Endothelial cell of umbilical vein (primary cell): ENCODE measurements at regions not wholly inside any gene's neighbourhood (a gene's known extent, or its start where the extent isn't known, plus 50 kb on each side); places are given as distances from the start of the nearest gene placed in this dataset.

ENCODE experiments used
- BruUV-seq: library from RNA; stranded (reverse); fragments of 400-500 nt; replicated peaks from 2 replicates; lab custom pipeline; 2021; lab: Mats Ljungman, UMichigan
- CTCF ChIA-PET: fragments of 300-600, 350-600 bp; sonication (Branson Sonifier 250); formaldehyde crosslinking; loops from one replicate; lab custom pipeline; 2021; ENCODE audit warnings: antibody characterized with exemption, inconsistent platforms; lab: Charles Lee
- POLR2A ChIA-PET: fragments of 300-600, 350-600 bp; sonication (Branson Sonifier 250); formaldehyde crosslinking; loops from one replicate; lab custom pipeline; 2021; ENCODE audit warnings: antibody characterized with exemption, inconsistent platforms; lab: Charles Lee
- DNase-seq: peaks from one replicate; pipeline ENCODE4 v3.0.0-alpha.2; 2011; ENCODE audit warnings: low read depth, low spot score
- FAIRE-seq: peaks from 2 replicates; lab custom pipeline; 2011; peaks lifted over from hg19 to GRCh38; lab: Jason Lieb, UNC
- H2AFZ ChIP-seq: 2 replicates; pipeline ENCODE4 v1.6.0; 2012; ENCODE audit warnings: low read depth, low read length, control low read depth, inconsistent platforms
- H3K27ac ChIP-seq: 2 replicates; pipeline ENCODE4 v1.5.1; 2011; ENCODE audit warnings: low read depth, mild to moderate bottlenecking, control low read depth, low read length, moderate library complexity; ENCODE audit not compliant: insufficient read depth
- H3K27me3 ChIP-seq, 2 experiments: 2 replicates each; pipeline versions ENCODE4 v1.6.0 to v1.6.1; 2011; ENCODE audit warnings: low read length in 2 of 2, mixed read lengths in 1 of 2; ENCODE audit not compliant: control insufficient read depth in 2 of 2, insufficient read depth in 2 of 2
- H3K36me3 ChIP-seq, 2 experiments: 2 replicates in 1 of 2; 3 replicates in 1 of 2; pipeline ENCODE4 v1.5.1; 2011; ENCODE audit warnings: low read length in 2 of 2, mild to moderate bottlenecking in 1 of 2, moderate library complexity in 1 of 2; ENCODE audit not compliant: control insufficient read depth in 2 of 2, insufficient read depth in 2 of 2; ENCODE audit errors: extremely low read depth in 1 of 2
- H3K4me1 ChIP-seq: 3 replicates; pipeline ENCODE4 v1.5.1; 2011; ENCODE audit warnings: mild to moderate bottlenecking, low read length; ENCODE audit not compliant: control insufficient read depth, insufficient read depth; ENCODE audit errors: extremely low read depth
- H3K4me2 ChIP-seq: 2 replicates; pipeline ENCODE4 v1.6.1; 2011; ENCODE audit warnings: low read length, control low read depth, mixed read lengths; ENCODE audit not compliant: insufficient read depth
- H3K4me3 ChIP-seq, 3 experiments: fragments of 200-600 bp in 1 of 3; sonication (generic), shearing (Covaris generic) in 1 of 3; replicated peaks in 1 of 3; 2 replicates each; pipeline ENCODE4 v1.5.1; 2011 to 2016; ENCODE audit warnings: control low read depth in 3 of 3, low read length in 3 of 3, mild to moderate bottlenecking in 2 of 3, inconsistent platforms in 1 of 3, low read depth in 1 of 3, moderate library complexity in 1 of 3; ENCODE audit not compliant: insufficient read depth in 1 of 3
- H3K79me2 ChIP-seq: 2 replicates; pipeline ENCODE4 v1.6.0; 2012; ENCODE audit warnings: low read length, inconsistent platforms; ENCODE audit not compliant: control insufficient read depth, insufficient read depth
- H3K9ac ChIP-seq: replicated peaks from 2 replicates; pipeline ENCODE3; 2011; ENCODE audit warnings: low read length, control low read depth; ENCODE audit not compliant: insufficient read depth; ENCODE audit errors: extremely low read depth
- H3K9me1 ChIP-seq: replicated peaks from 3 replicates; pipeline ENCODE4 v1.6.0; 2011; ENCODE audit warnings: mild to moderate bottlenecking, low read length; ENCODE audit not compliant: control insufficient read depth, insufficient read depth; ENCODE audit errors: extremely low read depth
- H3K9me3 ChIP-seq: replicated peaks from 2 replicates; pipeline ENCODE4 v1.5.1; 2012; ENCODE audit warnings: low read length, inconsistent platforms; ENCODE audit not compliant: control insufficient read depth, insufficient read depth
- H4K20me1 ChIP-seq: replicated peaks from 2 replicates; pipeline ENCODE3; 2011; ENCODE audit warnings: mild to moderate bottlenecking, low read length; ENCODE audit not compliant: control insufficient read depth, insufficient read depth; ENCODE audit errors: extremely low read depth
- EZH2 ChIP-seq: IDR thresholded peaks from 2 replicates; pipeline ENCODE4 v1.6.1; 2012; ENCODE audit warnings: borderline replicate concordance, low read depth, mild to moderate bottlenecking, moderate library complexity, low read length, inconsistent platforms; ENCODE audit not compliant: severe bottlenecking
- FOS ChIP-seq: IDR thresholded peaks from 2 replicates; pipeline ENCODE4 v1.6.1; 2011; ENCODE audit warnings: mild to moderate bottlenecking, low read length, moderate library complexity, borderline replicate concordance; ENCODE audit not compliant: insufficient read depth
- GATA2 ChIP-seq: IDR thresholded peaks from 2 replicates; pipeline ENCODE4 v1.7.0; 2011; ENCODE audit warnings: low read depth, mild to moderate bottlenecking, moderate library complexity, mixed read lengths, low read length; ENCODE audit not compliant: insufficient read length, insufficient read depth
- JUN ChIP-seq: IDR thresholded peaks from 2 replicates; pipeline ENCODE4 v1.6.1; 2011; ENCODE audit warnings: borderline replicate concordance, low read depth; ENCODE audit not compliant: insufficient read length, insufficient read depth
- MYC ChIP-seq: IDR thresholded peaks from one replicate; pipeline ENCODE4 v1.6.1; 2011; ENCODE audit warnings: mild to moderate bottlenecking, low read depth, low read length
- POLR2A ChIP-seq: IDR thresholded peaks from 2 replicates; pipeline ENCODE4 v1.6.1; 2012; ENCODE audit warnings: low read depth, mild to moderate bottlenecking, control low read depth, low read length
- POLR2AphosphoS5 ChIP-seq: IDR thresholded peaks from 2 replicates; pipeline ENCODE4 v1.6.1; 2012; ENCODE audit warnings: low read depth, mild to moderate bottlenecking, control low read depth, low read length, moderate library complexity; ENCODE audit not compliant: insufficient read depth
- dilution Hi-C: fragments of 300-500 bp; cut with MboI; formaldehyde crosslinking; loops from one replicate; pipeline ENCODE4 v1.15.0; 2019; ENCODE audit warnings: low sequenced_read_pairs; ENCODE audit not compliant: extremely low pct_ligation_motif_present
- intact Hi-C: fragments of 100-400 bp; cut with micrococcal nuclease; formaldehyde crosslinking; loops from one replicate; pipeline ENCODE4 v1.10.0; 2022
- TF ChIP-seq, protein P1 (sequence below), 2 donors: IDR thresholded peaks; 1 replicate in 1 of 2; 2 replicates in 1 of 2; pipeline ENCODE4 v1.5.1; 2011; ENCODE audit warnings: low read length in 2 of 2, mild to moderate bottlenecking in 2 of 2, moderate library complexity in 2 of 2, control low read depth in 1 of 2, inconsistent platforms in 1 of 2, low read depth in 1 of 2; ENCODE audit not compliant: insufficient read depth in 1 of 2; ENCODE audit errors: extremely low read depth in 1 of 2
- TF ChIP-seq, protein P2 (sequence below): IDR thresholded peaks from 2 replicates; pipeline ENCODE4 v1.6.1; 2011; ENCODE audit not compliant: insufficient read depth, insufficient read length

DNA sequence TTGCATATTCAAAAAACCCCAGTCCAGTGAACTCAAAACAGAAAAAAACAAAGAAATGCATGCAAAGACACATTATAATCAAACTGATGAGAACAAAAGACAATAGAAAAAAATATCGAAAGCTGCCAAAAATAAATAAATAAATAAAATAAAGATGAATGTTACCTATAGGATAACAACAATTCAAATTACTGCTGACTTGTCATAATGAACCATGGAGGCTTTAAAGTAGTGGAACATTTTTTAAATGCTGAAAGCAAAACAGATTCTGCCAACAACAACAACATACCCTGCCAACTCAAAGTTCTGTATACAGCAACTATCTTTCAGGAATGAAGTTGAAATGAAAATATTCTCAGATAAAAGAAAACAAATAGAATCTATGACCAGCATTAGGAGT, 116.6 kb downstream of the CBLN1 start:
- no peak for TF ChIP-seq FOS
- no peak for TF ChIP-seq POLR2AphosphoS5
- TF ChIP-seq GATA2, result no peak
- TF ChIP-seq, protein P1, sequence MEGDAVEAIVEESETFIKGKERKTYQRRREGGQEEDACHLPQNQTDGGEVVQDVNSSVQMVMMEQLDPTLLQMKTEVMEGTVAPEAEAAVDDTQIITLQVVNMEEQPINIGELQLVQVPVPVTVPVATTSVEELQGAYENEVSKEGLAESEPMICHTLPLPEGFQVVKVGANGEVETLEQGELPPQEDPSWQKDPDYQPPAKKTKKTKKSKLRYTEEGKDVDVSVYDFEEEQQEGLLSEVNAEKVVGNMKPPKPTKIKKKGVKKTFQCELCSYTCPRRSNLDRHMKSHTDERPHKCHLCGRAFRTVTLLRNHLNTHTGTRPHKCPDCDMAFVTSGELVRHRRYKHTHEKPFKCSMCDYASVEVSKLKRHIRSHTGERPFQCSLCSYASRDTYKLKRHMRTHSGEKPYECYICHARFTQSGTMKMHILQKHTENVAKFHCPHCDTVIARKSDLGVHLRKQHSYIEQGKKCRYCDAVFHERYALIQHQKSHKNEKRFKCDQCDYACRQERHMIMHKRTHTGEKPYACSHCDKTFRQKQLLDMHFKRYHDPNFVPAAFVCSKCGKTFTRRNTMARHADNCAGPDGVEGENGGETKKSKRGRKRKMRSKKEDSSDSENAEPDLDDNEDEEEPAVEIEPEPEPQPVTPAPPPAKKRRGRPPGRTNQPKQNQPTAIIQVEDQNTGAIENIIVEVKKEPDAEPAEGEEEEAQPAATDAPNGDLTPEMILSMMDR (IDR thresholded peaks at IDR 0.05; ENCODE audit: extremely low read depth in 1 of 2, insufficient read depth in 1 of 2, low read depth in 1 of 2, low read length in 2 of 2), result no peak
- TF ChIP-seq MYC, result no peak
- no peak for TF ChIP-seq EZH2
- no peak for TF ChIP-seq JUN
- TF ChIP-seq POLR2A, result no peak
- TF ChIP-seq, protein P2, sequence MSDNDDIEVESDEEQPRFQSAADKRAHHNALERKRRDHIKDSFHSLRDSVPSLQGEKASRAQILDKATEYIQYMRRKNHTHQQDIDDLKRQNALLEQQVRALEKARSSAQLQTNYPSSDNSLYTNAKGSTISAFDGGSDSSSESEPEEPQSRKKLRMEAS, result no peak
- Histone ChIP-seq H4K20me1 (no peaks in the 10 kb centered on the region), H3K4me3 (no peak overlapping the region), H3K36me3 (no peaks in the 10 kb centered on the region), H3K27ac (no peak overlapping the region), H3K9me1 (no peaks in the 10 kb centered on the region), H3K9me3 (no peaks in the 10 kb centered on the region), H3K27me3 (no peaks in the 10 kb centered on the region), H3K4me1 (no peaks in the 10 kb centered on the region), H3K4me2 (no peak overlapping the region), H2AFZ (no peak overlapping the region), H3K79me2 (no peaks in the 10 kb centered on the region), H3K9ac (no peak overlapping the region)
- ChIA-PET POLR2A (no interaction called here), CTCF (no interaction called here)
- FAIRE-seq, result no peak
- intact Hi-C loops, result no loop called here
- dilution Hi-C loops, result no loop called here
- BruUV-seq, result no TSS peak
- DNase-seq, result no peak
